Stomach (tissue), 8 donors: ENCODE measurements at regions not wholly inside any gene's neighbourhood (a gene's known extent, or its start where the extent isn't known, plus 50 kb on each side); places are given as distances from the start of the nearest gene placed in this dataset.

Experiments
- DNase-seq, 2 donors: peaks; one replicate each; pipeline versions ENCODE4 v3.0.0 to v3.0.0-alpha.2; 2013 to 2019
- H3K27ac ChIP-seq, 5 donors: fragments of 200-600 bp in 4 of 5; sonication (generic) in 4 of 5; one replicate each; pipeline ENCODE4 v1.5.1; 2013 to 2019; ENCODE audit warnings: mild to moderate bottlenecking in 1 of 5, moderate library complexity in 1 of 5
- H3K27me3 ChIP-seq, 3 donors: fragments of 200-600 bp; sonication (generic); one replicate each; pipeline ENCODE4 v1.5.1; 2017 to 2019; ENCODE audit warnings: mixed run types in 1 of 3
- H3K36me3 ChIP-seq, 4 donors: fragments of 200-600 bp; sonication (generic); 1 replicate in 3 of 4; 2 replicates in 1 of 4; pipeline ENCODE4 v1.5.1; 2016 to 2019
- H3K4me1 ChIP-seq, 4 donors: fragments of 200-600 bp; sonication (generic); one replicate each; pipeline ENCODE4 v1.5.1; 2016 to 2019
- H3K4me3 ChIP-seq, 4 donors: fragments of 200-600 bp; sonication (generic) in 3 of 4; one replicate each; pipeline ENCODE4 v1.5.1; 2016 to 2019; ENCODE audit warnings: mild to moderate bottlenecking in 1 of 4
- H3K9me3 ChIP-seq, 4 donors: fragments of 200-600 bp; sonication (generic); one replicate each; pipeline ENCODE4 v1.5.1; 2016 to 2019
- EP300 ChIP-seq: sonication (generic); formaldehyde crosslinking; IDR thresholded peaks from one replicate; pipeline ENCODE4 v1.6.1; 2017; ENCODE audit warnings: antibody characterized with exemption
- POLR2A ChIP-seq, 4 donors: fragments of 450-650 bp; IDR thresholded peaks; one replicate each; pipeline ENCODE4 v1.6.1; 2016; ENCODE audit warnings: antibody characterized with exemption in 4 of 4, control low read depth in 2 of 4, mild to moderate bottlenecking in 1 of 4, moderate library complexity in 1 of 4
- POLR2AphosphoS5 ChIP-seq, 3 donors: sonication (generic); formaldehyde crosslinking; IDR thresholded peaks; one replicate each; pipeline ENCODE4 v1.6.1; 2016; ENCODE audit warnings: antibody characterized with exemption in 3 of 3
- WGBS, 5 donors: extraction: QIAGEN DNeasy Blood & Tissue Kit in 3 of 5; methylation state at CpG; one replicate each; pipeline versions ENCODE4 v1.1.5 to v1.1.7; 2013 to 2018; 5-methylcytosine and 5-hydroxymethylcytosine counted together
- intact Hi-C: fragments of 100-400 bp; cut with DNase I; formaldehyde crosslinking; loops from one replicate; pipeline ENCODE4 v1.15.1; 2023; ENCODE audit warnings: low total_unique reads
- TF ChIP-seq, protein P1 (sequence below), 7 experiments: fragments of 450-650 bp in 4 of 7; fragments of 200-600 bp in 3 of 7; sonication (generic) in 3 of 7; IDR thresholded peaks; one replicate each; pipeline ENCODE4 v1.5.1; 2016 to 2019; ENCODE audit warnings: antibody characterized with exemption in 7 of 7, control low read depth in 2 of 7, mild to moderate bottlenecking in 1 of 7
- donor health status: healthy with polysubstance abuse.
- donor health status: Bipolar disorder and iron deficiency.
- donor health status: healthy.

DNA sequence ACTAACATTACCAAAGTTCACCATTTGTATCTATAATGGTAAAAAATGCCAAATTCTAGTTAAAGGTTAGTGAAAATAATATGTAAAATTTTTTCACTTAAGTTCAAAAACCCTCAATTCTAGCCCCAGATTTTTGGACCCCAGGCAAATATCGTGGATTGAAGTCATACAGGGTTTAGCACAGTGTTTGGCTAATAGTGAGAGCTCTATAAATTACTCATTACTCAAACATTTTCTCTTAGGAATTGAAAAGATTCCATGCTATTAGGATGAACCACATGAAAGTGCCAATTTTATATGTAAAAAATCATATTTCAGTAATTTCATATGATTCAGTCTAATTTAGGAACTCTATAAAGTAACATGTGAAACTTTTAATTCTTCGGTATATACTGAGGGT is 170.3 kb upstream of the PREP start:
- TF ChIP-seq POLR2AphosphoS5 (IDR thresholded peaks at IDR 0.05) (no peak), EP300 (no peak), POLR2A (IDR thresholded peaks at IDR 0.05) (no peak)
- TF ChIP-seq, protein P1, sequence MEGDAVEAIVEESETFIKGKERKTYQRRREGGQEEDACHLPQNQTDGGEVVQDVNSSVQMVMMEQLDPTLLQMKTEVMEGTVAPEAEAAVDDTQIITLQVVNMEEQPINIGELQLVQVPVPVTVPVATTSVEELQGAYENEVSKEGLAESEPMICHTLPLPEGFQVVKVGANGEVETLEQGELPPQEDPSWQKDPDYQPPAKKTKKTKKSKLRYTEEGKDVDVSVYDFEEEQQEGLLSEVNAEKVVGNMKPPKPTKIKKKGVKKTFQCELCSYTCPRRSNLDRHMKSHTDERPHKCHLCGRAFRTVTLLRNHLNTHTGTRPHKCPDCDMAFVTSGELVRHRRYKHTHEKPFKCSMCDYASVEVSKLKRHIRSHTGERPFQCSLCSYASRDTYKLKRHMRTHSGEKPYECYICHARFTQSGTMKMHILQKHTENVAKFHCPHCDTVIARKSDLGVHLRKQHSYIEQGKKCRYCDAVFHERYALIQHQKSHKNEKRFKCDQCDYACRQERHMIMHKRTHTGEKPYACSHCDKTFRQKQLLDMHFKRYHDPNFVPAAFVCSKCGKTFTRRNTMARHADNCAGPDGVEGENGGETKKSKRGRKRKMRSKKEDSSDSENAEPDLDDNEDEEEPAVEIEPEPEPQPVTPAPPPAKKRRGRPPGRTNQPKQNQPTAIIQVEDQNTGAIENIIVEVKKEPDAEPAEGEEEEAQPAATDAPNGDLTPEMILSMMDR (IDR thresholded peaks at IDR 0.05), result no peak
- Histone ChIP-seq H3K36me3 (no peaks in the 10 kb centered on the region), H3K27me3 (no peaks in the 10 kb centered on the region), H3K9me3 (no peaks in the 10 kb centered on the region), H3K4me3 (no peak overlapping the region), H3K27ac (no peak overlapping the region), H3K4me1 (peaks cover 0 to 22% (median 12%) of the 10 kb centered on the region in 4 donors)
- DNase-seq, result no peak
- WGBS, 5 donors, result 74 to 85% (median 77%) methylated on average over 2 of the region's 2 CpGs
- intact Hi-C loops, result no loop called here

DNA sequence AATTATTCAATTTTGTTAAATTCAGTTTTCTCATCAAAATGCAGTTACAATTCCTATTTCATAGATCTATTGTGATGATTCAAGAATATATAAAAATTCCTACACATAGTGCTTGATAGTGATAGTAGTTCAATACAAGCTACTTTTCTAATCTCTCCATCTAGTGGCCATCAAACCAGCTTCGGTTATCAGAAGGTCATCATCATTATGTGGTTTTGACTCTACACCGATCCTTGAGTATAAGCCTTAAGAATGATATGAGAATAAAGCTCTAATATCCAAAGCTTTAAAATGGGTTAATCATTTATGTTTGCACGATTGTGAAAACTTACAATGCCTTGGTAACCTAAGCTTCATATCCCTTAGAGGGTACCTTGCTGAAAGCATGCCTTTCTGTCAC is 167.5 kb upstream of the PREP start:
- WGBS, 5 donors, result 67 to 83% (median 73%) methylated on average over 3 of the region's 3 CpGs
- Histone ChIP-seq H3K4me3 (no peak overlapping the region), H3K36me3 (no peaks in the 10 kb centered on the region), H3K9me3 (no peaks in the 10 kb centered on the region), H3K27me3 (no peaks in the 10 kb centered on the region), H3K27ac (no peak overlapping the region), H3K4me1 (peaks cover 0 to 30% (median 14%) of the 10 kb centered on the region in 4 donors)
- intact Hi-C loops, result no loop called here
- DNase-seq, result no peak
- TF ChIP-seq, protein P1 (IDR thresholded peaks at IDR 0.05), result no peak
- TF ChIP-seq EP300 (no peak), POLR2AphosphoS5 (IDR thresholded peaks at IDR 0.05) (no peak), POLR2A (IDR thresholded peaks at IDR 0.05) (no peak)

DNA sequence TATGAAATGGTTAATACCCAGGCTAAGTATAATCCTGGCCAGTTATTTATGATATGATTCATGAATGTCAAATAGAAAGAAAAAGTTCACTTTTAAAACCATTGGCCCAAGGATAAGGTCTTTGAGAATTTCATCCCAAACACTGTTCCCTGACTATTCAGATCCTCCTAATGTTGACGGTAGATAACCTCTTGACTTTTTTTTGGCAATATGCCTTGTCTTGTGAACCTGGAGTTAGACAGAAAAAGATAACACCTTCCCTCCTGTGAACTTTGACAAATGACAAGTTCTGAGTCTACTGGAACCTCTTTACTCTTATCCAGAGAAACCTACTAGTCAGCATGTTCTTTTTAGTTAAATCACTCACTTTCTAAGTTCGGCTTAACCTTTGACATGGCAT is 166.8 kb upstream of the PREP start:
- intact Hi-C loops, result no loop called here
- H3K36me3 ChIP-seq, result no peaks in the 10 kb centered on the region
- no peak for TF ChIP-seq POLR2AphosphoS5 (IDR thresholded peaks at IDR 0.05)
- no peak for TF ChIP-seq EP300
- TF ChIP-seq, protein P1 (IDR thresholded peaks at IDR 0.05), result no peak
- no peak for TF ChIP-seq POLR2A (IDR thresholded peaks at IDR 0.05)
- H3K27me3 ChIP-seq, result no peaks in the 10 kb centered on the region
- 33 to 44% (median 43%) methylated on average over 2 of the region's 2 CpGs for WGBS, 5 donors
- no peak for DNase-seq
- H3K4me1 ChIP-seq, result peaks cover 0 to 30% (median 14%) of the 10 kb centered on the region in 4 donors
- H3K9me3 ChIP-seq, result no peaks in the 10 kb centered on the region
- H3K27ac ChIP-seq, result no peak overlapping the region
- H3K4me3 ChIP-seq, result no peak overlapping the region

DNA sequence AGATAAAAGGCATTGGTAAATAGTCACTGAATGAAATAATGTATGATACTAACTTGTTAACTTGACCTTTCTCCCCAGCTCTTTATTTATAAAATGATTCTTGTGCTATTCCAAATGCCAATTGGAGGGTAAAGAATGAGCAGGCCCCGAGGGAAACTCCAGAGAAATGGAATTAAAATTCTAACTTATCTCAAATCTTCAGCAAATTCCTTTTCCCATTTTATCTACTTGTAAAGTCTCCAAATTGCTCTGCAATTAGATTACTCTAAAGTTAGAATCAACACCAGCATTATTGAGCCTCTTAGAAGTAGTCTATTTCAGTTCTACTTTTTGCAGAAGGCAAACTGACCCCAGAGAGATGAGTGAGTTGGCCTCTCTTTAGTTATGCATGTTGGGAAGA is 165.9 kb upstream of the PREP start:
- no peak overlapping the region for H3K27ac ChIP-seq
- H3K27me3 ChIP-seq, result no peaks in the 10 kb centered on the region
- H3K4me1 ChIP-seq, result peaks cover 0 to 30% (median 14%) of the 10 kb centered on the region in 4 donors
- intact Hi-C loops, result no loop called here
- no peak for DNase-seq
- no peaks in the 10 kb centered on the region for H3K9me3 ChIP-seq
- 17 to 37% (median 21%) methylated on average over 1 of the region's 1 CpG for WGBS, 5 donors
- no peak overlapping the region for H3K4me3 ChIP-seq
- TF ChIP-seq, protein P1 (IDR thresholded peaks at IDR 0.05), result no peak
- TF ChIP-seq POLR2AphosphoS5 (IDR thresholded peaks at IDR 0.05), result no peak
- no peak for TF ChIP-seq POLR2A (IDR thresholded peaks at IDR 0.05)
- TF ChIP-seq EP300, result no peak
- no peaks in the 10 kb centered on the region for H3K36me3 ChIP-seq
